ENCODE measurements at regions not wholly inside any gene's neighbourhood (a gene's known extent, or its start where the extent isn't known, plus 50 kb on each side); places are given as distances from the start of the nearest gene placed in this dataset.

- H3K36me3 ChIP-seq (ENCODE audit: control insufficient read depth in 1 of 2, insufficient read depth in 2 of 2, low read length in 2 of 2): no peaks in the 10 kb centered on the region
- no peaks in the 10 kb centered on the region for H3K9me2 ChIP-seq (ENCODE audit: insufficient read depth)
- TF ChIP-seq, protein P1, sequence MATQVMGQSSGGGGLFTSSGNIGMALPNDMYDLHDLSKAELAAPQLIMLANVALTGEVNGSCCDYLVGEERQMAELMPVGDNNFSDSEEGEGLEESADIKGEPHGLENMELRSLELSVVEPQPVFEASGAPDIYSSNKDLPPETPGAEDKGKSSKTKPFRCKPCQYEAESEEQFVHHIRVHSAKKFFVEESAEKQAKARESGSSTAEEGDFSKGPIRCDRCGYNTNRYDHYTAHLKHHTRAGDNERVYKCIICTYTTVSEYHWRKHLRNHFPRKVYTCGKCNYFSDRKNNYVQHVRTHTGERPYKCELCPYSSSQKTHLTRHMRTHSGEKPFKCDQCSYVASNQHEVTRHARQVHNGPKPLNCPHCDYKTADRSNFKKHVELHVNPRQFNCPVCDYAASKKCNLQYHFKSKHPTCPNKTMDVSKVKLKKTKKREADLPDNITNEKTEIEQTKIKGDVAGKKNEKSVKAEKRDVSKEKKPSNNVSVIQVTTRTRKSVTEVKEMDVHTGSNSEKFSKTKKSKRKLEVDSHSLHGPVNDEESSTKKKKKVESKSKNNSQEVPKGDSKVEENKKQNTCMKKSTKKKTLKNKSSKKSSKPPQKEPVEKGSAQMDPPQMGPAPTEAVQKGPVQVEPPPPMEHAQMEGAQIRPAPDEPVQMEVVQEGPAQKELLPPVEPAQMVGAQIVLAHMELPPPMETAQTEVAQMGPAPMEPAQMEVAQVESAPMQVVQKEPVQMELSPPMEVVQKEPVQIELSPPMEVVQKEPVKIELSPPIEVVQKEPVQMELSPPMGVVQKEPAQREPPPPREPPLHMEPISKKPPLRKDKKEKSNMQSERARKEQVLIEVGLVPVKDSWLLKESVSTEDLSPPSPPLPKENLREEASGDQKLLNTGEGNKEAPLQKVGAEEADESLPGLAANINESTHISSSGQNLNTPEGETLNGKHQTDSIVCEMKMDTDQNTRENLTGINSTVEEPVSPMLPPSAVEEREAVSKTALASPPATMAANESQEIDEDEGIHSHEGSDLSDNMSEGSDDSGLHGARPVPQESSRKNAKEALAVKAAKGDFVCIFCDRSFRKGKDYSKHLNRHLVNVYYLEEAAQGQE (IDR thresholded peaks at IDR 0.05; ENCODE audit: low read depth): peak; percentile 67
- TF ChIP-seq POLR2AphosphoS5 (IDR thresholded peaks at IDR 0.05; ENCODE audit: low read depth, low read length): no peak
- TF ChIP-seq SRF (IDR thresholded peaks at IDR 0.05; ENCODE audit: low read depth): no peak
- TF ChIP-seq, protein P2, sequence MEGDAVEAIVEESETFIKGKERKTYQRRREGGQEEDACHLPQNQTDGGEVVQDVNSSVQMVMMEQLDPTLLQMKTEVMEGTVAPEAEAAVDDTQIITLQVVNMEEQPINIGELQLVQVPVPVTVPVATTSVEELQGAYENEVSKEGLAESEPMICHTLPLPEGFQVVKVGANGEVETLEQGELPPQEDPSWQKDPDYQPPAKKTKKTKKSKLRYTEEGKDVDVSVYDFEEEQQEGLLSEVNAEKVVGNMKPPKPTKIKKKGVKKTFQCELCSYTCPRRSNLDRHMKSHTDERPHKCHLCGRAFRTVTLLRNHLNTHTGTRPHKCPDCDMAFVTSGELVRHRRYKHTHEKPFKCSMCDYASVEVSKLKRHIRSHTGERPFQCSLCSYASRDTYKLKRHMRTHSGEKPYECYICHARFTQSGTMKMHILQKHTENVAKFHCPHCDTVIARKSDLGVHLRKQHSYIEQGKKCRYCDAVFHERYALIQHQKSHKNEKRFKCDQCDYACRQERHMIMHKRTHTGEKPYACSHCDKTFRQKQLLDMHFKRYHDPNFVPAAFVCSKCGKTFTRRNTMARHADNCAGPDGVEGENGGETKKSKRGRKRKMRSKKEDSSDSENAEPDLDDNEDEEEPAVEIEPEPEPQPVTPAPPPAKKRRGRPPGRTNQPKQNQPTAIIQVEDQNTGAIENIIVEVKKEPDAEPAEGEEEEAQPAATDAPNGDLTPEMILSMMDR (IDR thresholded peaks at IDR 0.05 in 2 of 3, conservative IDR thresholded peaks at IDR 0.05 in 1 of 3; ENCODE audit: borderline replicate concordance in 1 of 3, insufficient read depth in 1 of 3, low read depth in 2 of 3, low read length in 2 of 3): no peak
- TF ChIP-seq YY1 (IDR thresholded peaks at IDR 0.05; ENCODE audit: extremely low read depth, insufficient replicate concordance, low read depth, low read length): no peak
- no peak for TF ChIP-seq ZFX (IDR thresholded peaks at IDR 0.05)
- TF ChIP-seq TCF7L2 (IDR thresholded peaks at IDR 0.05; ENCODE audit: borderline replicate concordance, extremely low read depth, insufficient read depth, insufficient read length): no peak
- no peak for TF ChIP-seq SIN3A (IDR thresholded peaks at IDR 0.05; ENCODE audit: low read depth)
- H3K9me3 ChIP-seq (ENCODE audit: control insufficient read depth in 1 of 2, insufficient read depth in 1 of 2, low read depth in 1 of 2, low read length in 2 of 2): no peaks in the 10 kb centered on the region
- no peak overlapping the region for H3K27ac ChIP-seq (ENCODE audit: low read depth, low read length)
- no peak overlapping the region for H3K4me3 ChIP-seq (replicated peaks in 1 of 2; ENCODE audit: low read depth in 1 of 2, low read length in 2 of 2)
- ChIA-PET POLR2A (no interaction called here), CTCF (no interaction called here), RAD21 (ENCODE audit: low non-redundant PET in 1 of 2, low total read pairs in 2 of 2, uncharacterized antibody in 2 of 2, unreplicated experiment in 2 of 2) (no interaction called here)
- H3K79me2 ChIP-seq (ENCODE audit: insufficient read depth, low read length): no peaks in the 10 kb centered on the region
- ATAC-seq (no peak), DNase-seq (ENCODE audit: low read depth, low spot score) (no peak)
- no peaks in the 10 kb centered on the region for H3K4me1 ChIP-seq (ENCODE audit: control insufficient read depth in 1 of 2, insufficient read depth in 2 of 2, low read length in 2 of 2)
- no TSS peak for BruUV-seq (replicated peaks)
- H3K9ac ChIP-seq (ENCODE audit: low read length): no peak overlapping the region
- intact Hi-C loops (cut with micrococcal nuclease): no loop called here
- no peaks in the 10 kb centered on the region for H4K20me1 ChIP-seq (ENCODE audit: insufficient read depth)
- H3K27me3 ChIP-seq (ENCODE audit: insufficient read depth, low read length): peaks cover 17% of the 10 kb centered on the region
- H3K4me2 ChIP-seq (ENCODE audit: low read length): no peak overlapping the region
- no peak overlapping the region for H2AFZ ChIP-seq (ENCODE audit: low read depth, low read length, poor library complexity, severe bottlenecking)
Observed at GRCh38 chr12:118866346-118866745, 115.0 kb upstream of the SRRM4 start.

Data from HCT116 (cell line).